22Rv1 (cell line): ENCODE measurements at regions not wholly inside any gene's neighbourhood (a gene's known extent, or its start where the extent isn't known, plus 50 kb on each side); places are given as distances from the start of the nearest gene placed in this dataset.
"Not testable (repeated sequence)": the region's sequence is repeated elsewhere in the genome, so short reads cannot be mapped to it uniquely, and the experiment has no call there.

Source experiments
- H3K27ac ChIP-seq: fragments of 450-650 bp; 2 replicates; pipeline ENCODE4 v1.5.1; 2017
- ZFX ChIP-seq: fragments of 450-650 bp; IDR thresholded peaks from 2 replicates; pipeline ENCODE4 v1.6.1; 2017; ENCODE audit warnings: antibody characterized with exemption, borderline replicate concordance
- TF ChIP-seq, protein P1 (sequence below): fragments of 450-650 bp; IDR thresholded peaks from 2 replicates; pipeline ENCODE4 v1.5.1; 2017; ENCODE audit warnings: mild to moderate bottlenecking

DNA sequence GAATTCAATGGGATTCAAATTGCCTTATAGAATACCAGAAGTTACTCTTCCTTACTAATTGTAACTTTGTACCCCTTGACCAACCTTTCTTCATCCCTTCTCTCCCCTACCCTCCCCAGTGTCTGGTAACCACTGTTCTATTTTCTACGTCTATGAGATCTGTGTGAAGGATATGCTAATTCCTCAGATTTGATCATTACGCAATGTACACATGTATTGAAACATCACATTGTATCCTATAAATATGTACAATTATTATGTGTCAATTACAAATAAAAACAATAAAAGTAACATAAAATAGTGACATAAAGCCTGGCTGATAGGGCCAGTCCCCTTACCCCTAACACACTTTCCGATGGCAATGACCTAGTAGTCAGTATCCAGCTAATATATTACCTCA lies 95.1 kb upstream of the GRIA3 start:
- TF ChIP-seq, protein P1, sequence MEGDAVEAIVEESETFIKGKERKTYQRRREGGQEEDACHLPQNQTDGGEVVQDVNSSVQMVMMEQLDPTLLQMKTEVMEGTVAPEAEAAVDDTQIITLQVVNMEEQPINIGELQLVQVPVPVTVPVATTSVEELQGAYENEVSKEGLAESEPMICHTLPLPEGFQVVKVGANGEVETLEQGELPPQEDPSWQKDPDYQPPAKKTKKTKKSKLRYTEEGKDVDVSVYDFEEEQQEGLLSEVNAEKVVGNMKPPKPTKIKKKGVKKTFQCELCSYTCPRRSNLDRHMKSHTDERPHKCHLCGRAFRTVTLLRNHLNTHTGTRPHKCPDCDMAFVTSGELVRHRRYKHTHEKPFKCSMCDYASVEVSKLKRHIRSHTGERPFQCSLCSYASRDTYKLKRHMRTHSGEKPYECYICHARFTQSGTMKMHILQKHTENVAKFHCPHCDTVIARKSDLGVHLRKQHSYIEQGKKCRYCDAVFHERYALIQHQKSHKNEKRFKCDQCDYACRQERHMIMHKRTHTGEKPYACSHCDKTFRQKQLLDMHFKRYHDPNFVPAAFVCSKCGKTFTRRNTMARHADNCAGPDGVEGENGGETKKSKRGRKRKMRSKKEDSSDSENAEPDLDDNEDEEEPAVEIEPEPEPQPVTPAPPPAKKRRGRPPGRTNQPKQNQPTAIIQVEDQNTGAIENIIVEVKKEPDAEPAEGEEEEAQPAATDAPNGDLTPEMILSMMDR: no peak
- no peak for TF ChIP-seq ZFX
- H3K27ac ChIP-seq: no peak overlapping the region

- peak overlapping the region; percentile 51 for H3K27ac ChIP-seq
- no peak for TF ChIP-seq ZFX
- TF ChIP-seq, protein P1: no peak
These were observed 90.3 kb upstream of the GRIA3 start for GRCh38 chrX:123093792-123094191.

DNA sequence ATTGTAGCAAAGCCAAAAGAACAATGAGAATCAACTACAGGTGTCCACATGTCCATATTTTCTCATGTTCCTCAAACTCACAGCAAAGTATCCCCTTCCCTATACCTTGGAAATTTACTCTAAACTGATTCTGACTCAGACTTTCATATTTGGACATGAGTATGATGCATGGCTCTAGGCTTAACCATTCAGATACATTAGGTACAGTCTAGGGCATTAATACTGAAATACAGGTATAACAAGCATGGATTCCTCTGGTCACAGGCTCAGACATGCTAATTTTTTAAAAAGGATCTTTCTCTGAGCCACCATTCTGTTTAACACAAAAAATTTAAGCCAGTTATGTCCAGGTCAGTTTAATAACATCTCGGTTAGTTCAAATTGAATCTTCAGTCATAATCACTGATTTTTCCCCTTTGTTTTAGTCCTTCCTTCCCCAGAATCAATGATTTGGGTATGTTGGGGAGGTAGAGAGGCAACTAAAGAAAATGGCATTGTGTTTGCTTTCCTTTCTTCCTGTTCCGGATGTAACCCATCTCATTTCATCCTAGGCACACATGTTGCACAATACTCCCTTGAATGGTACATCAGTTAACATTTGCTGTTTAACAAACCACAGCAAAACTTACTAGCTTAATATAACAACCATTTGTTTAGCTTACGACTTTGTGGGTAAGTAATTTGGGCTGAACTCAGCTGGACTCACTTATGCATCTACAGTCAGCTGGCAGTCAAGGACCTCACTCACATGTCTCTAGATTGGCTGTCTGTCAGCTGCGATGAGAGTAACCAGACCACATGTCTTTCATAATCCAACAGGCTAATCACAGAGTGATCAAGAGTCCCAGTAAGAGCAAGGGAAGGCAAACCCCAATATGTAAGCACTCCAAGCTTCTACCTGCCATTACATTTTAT lies 75.3 kb upstream of the GRIA3 start:
- no peak overlapping the region for H3K27ac ChIP-seq
- TF ChIP-seq, protein P1: no peak
- TF ChIP-seq ZFX: no peak

DNA sequence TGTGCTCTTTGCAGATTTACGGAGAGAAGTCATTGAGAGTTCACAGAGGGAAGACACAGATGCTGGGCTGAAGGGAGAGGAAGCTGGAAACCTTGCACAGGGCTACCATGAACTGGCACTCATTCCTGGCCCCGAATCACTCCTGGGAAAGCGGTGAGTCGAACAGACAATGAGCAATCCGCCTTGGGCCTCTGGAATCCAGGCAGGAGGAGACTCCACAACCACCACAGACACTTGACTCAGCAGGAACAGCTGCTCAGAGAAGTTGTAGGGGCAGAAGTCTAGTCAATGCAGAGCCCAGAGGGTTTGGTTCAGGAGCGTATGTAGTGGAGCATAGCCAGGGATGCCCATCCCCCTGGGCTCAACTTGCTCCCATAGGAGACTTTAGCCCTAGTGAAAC lies 62.8 kb upstream of the GRIA3 start:
- no peak overlapping the region for H3K27ac ChIP-seq
- TF ChIP-seq, protein P1: no peak
- no peak for TF ChIP-seq ZFX

GRCh38 chrX:123129805-123130204 lies 54.3 kb upstream of the GRIA3 start:
- not testable (repeated sequence) for H3K27ac ChIP-seq
